ENCODE measurements at regions not wholly inside any gene's neighbourhood (a gene's known extent, or its start where the extent isn't known, plus 50 kb on each side); places are given as distances from the start of the nearest gene placed in this dataset.

GRCh38 chr20:60064554-60065196 is 106.5 kb downstream of the CDH26 start:
- no peak for DNase-seq

DNA sequence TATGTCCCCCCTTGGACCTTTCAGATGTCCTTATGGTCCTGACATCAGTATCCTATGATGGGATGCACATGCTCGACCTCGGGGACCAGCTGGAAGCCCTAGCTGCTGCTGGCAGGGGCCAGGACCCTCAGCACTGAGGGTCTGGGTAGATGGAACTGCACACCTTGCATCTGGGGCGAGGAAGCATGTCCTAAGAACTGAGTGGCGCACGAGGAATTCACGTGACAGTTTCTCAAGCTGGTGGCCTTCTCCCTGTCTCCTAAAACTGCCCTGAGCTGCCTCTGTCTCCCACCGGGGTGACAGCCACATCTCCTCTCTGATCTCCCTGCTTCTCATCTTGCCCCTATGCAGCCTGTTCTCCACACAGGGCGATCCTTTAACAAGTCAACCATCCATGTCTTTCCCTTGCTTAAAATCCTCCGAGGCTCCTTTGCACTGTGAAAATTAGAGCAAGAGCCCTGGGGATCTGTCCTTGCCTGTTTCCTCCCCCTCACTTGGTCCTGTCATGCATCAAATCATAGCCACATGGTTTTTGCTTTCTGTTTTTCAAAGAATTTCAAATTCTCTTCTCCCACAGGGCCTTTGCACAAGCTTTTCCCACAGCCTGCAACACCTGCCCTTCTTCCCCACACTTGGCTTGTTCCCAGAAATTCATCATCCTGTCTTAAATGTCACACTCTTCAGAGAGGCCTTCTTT is 107.7 kb downstream of the CDH26 start:
- DNase-seq, result no peak

DNA sequence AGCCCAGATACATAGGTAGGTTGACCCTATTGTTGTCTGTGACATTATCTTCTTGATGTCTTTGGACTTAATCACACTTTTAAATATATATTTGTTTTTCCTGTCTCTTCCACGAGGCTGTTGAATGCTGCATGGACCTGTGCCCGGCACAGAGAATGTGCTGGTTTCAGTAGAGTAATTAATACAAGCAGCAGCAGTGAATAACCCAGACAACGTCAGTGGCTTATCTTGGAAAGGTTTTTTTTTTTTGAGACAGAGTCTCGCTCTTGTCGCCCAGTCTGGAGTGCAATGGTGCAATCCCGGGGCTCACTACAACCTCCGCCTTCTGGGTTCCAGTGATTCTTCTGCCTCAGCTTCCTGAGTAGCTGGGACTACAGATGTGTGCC is 108.2 kb downstream of the CDH26 start:
- DNase-seq, result no peak

DNA sequence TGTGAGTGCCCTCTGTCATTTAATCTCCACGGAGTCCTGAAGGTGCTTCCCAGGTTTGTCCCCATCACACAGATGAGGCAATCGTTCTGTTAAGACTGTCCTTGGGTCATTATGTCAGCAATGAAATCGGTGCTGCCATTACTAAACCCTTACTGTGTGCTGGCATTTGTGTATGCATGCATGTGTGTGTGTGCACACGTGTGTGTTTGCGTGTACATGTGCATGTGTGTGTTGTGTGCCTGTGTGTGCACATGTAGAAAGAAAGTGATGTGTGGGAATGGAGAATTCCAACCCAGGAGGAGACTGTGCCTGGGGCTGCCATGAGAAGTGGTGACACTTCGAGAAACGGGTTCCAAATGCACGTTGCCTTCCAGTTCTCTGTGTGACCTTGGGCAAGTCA is 110.3 kb downstream of the CDH26 start:
- no peak for DNase-seq

DNA sequence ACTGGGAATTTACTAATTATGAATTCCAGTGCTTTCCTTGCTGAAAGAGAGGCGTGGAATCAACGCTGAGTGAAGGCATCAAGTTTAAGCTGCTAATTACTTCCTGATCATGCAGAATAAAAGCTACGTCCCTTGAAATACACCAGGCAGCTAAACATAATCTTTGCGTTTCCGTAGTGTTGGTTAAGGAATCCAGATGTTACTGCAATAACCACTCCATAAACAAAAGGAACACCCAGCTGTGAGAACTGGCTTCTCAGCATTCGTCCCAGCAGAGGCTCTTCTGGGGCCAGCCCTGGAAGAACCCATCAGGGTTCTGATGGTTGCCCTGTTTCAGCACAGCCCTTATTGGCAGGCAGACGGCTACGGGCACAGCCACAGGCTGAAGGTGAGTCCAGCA is 111.4 kb downstream of the CDH26 start:
- DNase-seq, result no peak

DNA sequence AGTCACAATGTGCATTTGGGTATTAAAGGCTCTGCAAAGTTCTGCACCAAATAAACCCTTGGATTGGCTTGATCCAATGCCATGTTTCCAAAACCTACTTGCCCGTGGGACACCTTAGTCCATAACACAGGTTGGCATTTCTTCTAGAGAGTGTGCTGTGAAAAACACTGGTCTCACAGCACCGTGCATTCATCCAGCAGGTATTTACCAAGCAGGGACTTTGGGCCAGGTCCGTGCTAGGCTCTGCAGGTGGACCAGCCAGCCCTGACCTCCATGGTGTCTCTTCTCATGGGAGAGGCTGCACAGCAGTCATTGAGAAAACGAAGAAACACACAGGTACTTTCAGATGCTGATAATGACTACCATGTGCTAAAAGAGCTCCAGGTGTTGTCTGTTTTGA is 112.6 kb downstream of the CDH26 start:
- DNase-seq, result no peak

GRCh38 chr20:60071965-60072364 is 113.7 kb downstream of the CDH26 start:
- no peak for DNase-seq

DNA sequence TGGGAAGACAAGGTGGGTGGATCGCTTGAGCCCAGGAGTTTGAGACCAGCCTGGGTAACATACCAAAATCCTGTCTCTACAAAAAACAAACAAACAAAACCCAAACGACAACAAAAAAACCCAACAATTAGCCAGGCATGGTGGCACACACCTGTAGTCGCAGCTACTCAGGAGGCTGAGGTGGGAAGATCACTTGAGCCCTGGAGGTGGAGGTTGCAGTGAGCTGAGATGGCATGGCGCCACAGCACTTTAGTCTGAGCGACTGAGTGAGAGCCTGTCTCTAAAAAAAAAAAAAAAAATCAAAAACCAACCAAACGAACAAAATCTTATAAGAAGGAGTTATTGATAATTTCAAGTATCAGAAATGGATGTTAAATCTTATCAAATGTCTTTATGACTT is 114.9 kb downstream of the CDH26 start:
- DNase-seq, result no peak

DNA sequence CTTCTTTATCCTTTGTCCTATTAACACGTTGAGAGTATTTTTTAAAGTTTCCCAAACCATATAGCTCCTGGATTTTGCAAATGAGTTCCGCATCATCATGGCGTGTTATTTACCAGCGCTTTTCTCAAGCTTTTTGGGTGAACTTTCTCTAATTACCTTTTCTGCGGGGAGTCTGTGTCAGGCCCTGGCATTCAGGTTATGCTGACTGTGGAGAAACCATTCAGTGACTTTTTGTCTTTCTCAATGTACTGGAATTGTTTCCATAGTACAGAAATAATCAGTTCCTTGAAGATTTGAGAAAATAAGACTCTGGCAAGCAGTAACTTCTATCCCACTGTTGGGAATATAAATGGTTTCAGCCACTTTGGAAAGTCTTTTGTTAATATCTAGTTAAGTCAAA is 115.3 kb downstream of the CDH26 start:
- DNase-seq, result no peak

- no peak for DNase-seq
These were observed 116.1 kb downstream of the CDH26 start for GRCh38 chr20:60074276-60074675.

DNA sequence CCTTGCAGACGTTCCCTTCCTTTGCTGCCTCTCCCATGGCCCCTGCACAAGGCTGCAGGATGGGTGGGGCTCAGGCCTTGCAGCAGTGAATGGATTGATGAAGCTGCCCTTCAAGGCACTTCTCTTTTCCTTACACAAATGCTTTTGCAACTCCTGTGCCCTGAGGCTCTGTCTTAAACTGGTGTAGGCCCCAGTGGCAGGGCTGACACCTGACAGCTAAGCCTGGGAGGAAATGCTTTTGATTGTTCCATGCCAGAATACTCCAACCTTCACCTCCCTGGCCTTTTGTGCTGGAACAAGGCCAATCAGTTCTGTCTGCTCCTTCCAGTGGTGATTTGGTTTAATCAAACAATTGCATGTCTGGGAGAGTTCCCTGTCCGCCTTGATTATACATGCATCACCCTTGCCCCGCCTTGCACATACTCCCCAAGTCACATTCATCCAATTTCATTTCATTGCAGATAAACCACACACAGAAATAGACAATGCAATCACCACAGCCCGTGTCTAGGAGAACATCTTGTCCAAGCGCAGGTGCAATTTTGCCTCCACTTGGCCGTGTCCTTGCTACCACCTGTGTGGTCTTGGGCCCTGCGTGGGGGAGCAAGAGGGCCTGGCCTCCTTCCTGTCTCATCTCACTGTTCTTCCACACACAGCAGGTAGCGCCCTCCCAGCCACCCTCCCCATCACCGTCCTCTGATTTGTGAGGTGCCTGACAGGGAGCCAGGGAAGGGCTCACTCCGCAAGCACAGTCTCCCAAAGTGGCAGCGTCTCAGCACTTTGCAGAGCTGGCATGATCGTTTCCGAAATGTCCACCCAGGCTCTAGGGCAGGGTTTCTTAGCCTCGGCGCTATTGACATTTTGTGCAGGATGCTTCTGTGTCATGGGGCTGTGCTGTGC is 120.4 kb downstream of the CDH26 start:
- DNase-seq, result no peak

GRCh38 chr20:60080401-60080800 is 122.2 kb downstream of the CDH26 start:
- DNase-seq, result no peak

DNA sequence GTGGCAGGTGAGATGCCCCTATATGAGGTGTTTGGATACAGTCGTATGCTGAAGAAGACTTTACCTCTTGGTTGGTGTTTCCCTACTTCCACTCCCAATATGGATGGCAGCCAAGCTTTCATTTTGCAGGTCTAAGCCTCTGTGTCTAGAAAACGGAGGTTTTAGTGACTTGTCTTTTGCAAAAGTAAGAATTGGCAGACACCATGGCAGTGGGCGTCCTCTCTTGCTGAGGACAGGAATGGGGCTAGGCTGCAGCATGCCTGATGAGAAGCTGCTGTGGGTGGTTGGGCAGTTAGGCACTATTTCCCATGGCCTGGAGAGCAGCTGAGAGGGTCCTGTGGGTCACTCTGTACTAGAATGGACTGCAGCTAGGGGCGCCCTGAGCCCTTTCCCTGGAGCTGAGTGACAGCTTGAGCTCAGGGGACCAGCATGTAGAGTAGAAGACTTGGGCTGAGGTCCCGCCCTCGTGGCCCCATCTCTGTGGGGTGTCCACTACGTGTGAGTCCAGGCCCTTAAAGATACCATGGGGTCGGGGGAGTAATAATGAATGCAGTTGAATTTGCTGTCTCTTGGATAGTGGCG is 127.4 kb downstream of the CDH26 start:
- no peak for DNase-seq

DNA sequence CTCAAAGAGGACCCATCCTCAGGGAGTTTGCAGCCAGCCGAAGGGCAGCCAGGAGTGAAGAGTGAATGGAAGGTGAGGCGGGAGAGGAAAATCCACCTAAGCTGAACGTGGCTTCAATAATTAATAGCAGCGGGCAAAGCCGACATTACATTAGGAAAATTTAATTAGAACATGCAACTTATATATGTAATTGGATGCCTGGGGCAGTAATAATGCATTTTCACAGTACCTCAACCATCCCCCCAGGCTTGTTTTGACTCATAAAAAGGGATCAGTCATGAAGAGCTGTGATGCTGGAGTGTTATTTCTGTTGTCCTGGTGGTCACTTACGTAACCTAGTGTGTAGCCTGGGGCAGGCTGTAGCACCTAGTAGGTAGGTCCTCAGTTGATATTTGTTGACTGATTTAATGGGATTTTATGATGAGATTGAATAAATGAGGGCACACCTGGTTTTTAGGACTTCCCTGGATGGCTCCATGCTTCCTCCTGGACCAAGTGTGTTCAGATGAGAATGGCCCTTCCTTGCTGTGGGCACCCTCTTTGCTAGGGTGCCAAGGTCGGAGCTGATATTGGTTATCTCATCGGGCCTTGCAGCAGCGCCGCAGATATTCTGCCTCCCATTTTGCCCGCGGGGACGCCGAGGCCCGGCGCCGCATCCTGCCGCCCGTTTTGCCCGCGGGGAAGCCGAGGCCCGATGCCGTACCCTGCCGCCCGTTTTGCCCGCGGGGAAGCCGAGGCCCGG is 128.8 kb downstream of the CDH26 start:
- DNase-seq, result no peak

- peak in 1 of 14 donors; percentile 33 for DNase-seq
These were observed 129.4 kb downstream of the CDH26 start for GRCh38 chr20:60087563-60088105.

GRCh38 chr20:60088236-60088635 is 130.0 kb downstream of the CDH26 start:
- no peak for DNase-seq

DNA sequence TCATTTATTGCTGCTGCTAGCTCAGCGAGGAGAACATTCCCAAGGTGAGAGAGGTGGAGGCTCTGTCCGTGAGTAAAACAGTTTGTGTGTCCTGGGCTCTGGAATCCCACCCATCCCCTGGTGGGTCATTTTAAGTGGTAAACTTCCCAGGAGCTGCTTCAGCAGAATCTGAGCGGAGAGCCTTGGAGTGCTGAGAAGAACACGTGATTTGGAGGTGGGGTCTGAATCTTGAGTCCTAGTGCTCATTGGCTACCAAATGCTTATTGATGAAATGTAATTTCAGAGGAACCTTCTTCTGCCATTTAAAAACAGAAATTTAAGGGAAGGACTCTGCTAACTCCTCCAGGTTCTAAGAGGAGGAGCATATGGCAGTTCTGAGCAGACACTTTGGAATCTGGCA is 132.4 kb downstream of the CDH26 start:
- no peak for DNase-seq

- no peak for DNase-seq
These were observed 133.1 kb downstream of the CDH26 start for GRCh38 chr20:60091305-60091704.

- DNase-seq, result no peak
These were observed 133.6 kb downstream of the CDH26 start for GRCh38 chr20:60091861-60092260.

GRCh38 chr20:60092729-60093128 is 134.5 kb downstream of the CDH26 start:
- no peak for DNase-seq

DNA sequence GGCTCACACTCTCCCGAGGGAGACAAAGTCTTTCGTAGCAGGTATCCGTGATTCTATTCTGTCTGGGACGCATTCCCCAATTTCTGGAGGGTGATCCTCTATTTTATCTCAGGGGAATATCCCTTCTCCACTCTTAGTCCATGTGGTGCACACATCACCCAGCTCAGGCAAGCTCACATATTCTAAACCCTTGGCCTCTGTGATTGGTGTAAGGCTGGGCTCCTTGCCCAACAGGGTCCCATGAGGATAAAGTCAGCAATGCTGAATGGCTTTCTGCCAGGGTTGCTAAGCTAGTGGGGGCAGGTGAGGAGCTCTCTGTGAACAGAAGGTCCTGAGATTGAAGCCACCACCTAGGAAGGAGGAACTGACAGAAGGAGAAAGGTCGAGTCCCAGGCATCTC is 137.2 kb downstream of the CDH26 start:
- no peak for DNase-seq

GRCh38 chr20:60096166-60096565 is 137.9 kb downstream of the CDH26 start:
- no peak for DNase-seq

All from C1 segment of cervical spinal cord (tissue), 14 donors.